WTC11 (cell line): ENCODE measurements at regions not wholly inside any gene's neighbourhood (a gene's known extent, or its start where the extent isn't known, plus 50 kb on each side); places are given as distances from the start of the nearest gene placed in this dataset.

ENCODE experiments used
- ATAC-seq: fragments of 200-7000 bp; cut with Tn5 transposase; 2 replicates; pipeline ENCODE4 v1.10.0; 2021; ENCODE audit warnings: mild to moderate bottlenecking, moderate library complexity
- CTCF ChIA-PET: fragments of 300-600 bp; sonication (Branson Sonifier 250); formaldehyde crosslinking; loops from one replicate; lab custom pipeline; 2021; ENCODE audit warnings: antibody characterized with exemption; lab: Charles Lee
- POLR2A ChIA-PET: fragments of 350-600 bp; sonication (Branson Sonifier 250); formaldehyde crosslinking; loops from one replicate; lab custom pipeline; 2021; ENCODE audit warnings: antibody characterized with exemption; lab: Charles Lee
- DNase-seq: peaks from one replicate; pipeline ENCODE4 v3.0.0; 2021; ENCODE audit warnings: low spot score
- H3K27ac Mint-ChIP-seq: 2 replicates; pipeline ENCODE4 v1.8.0; 2021; ENCODE audit warnings: mixed read lengths
- H3K27me3 Mint-ChIP-seq: 2 replicates; pipeline ENCODE4 v1.8.0; 2021; ENCODE audit warnings: low read depth, mild to moderate bottlenecking, moderate library complexity, mixed read lengths
- H3K36me3 Mint-ChIP-seq: 2 replicates; pipeline ENCODE4 v1.8.0; 2021; ENCODE audit warnings: mixed read lengths
- H3K4me1 Mint-ChIP-seq: 2 replicates; pipeline ENCODE4 v1.8.0; 2022; ENCODE audit warnings: mixed read lengths
- H3K4me3 Mint-ChIP-seq: 2 replicates; pipeline ENCODE4 v1.8.0; 2021; ENCODE audit warnings: mild to moderate bottlenecking, moderate library complexity, mixed read lengths
- H3K9me3 Mint-ChIP-seq: 2 replicates; pipeline ENCODE4 v1.8.0; 2021; ENCODE audit warnings: mixed read lengths
- ATF6 ChIP-seq: sonication (generic); formaldehyde crosslinking; IDR thresholded peaks from 2 replicates; pipeline ENCODE4 v1.8.1; 2023; ENCODE audit warnings: mild to moderate bottlenecking, missing genetic modification reagents
- CBFB ChIP-seq: sonication (generic); formaldehyde crosslinking; IDR thresholded peaks from 2 replicates; pipeline ENCODE4 v1.8.1; 2022; ENCODE audit warnings: mild to moderate bottlenecking, low read depth, missing genetic modification reagents
- FOXP4 ChIP-seq: sonication (generic); formaldehyde crosslinking; IDR thresholded peaks from 2 replicates; pipeline ENCODE4 v1.8.0; 2022; ENCODE audit warnings: mild to moderate bottlenecking, missing genetic modification reagents
- GRHL2 ChIP-seq: fragments of 250-450 bp; sonication (Bioruptor Pico); IDR thresholded peaks from 2 replicates; pipeline ENCODE4 v1.8.0; 2022; ENCODE audit warnings: mild to moderate bottlenecking, moderate library complexity; ENCODE audit not compliant: insufficient replicate concordance, severe bottlenecking
- JAZF1 ChIP-seq: fragments of 250-450 bp; sonication (Bioruptor Pico); IDR thresholded peaks from 2 replicates; pipeline ENCODE4 v1.9.0; 2021; ENCODE audit warnings: moderate library complexity, mild to moderate bottlenecking, inconsistent platforms
- JUN ChIP-seq: sonication (generic); formaldehyde crosslinking; IDR thresholded peaks from 2 replicates; pipeline ENCODE4 v1.8.0; 2023; ENCODE audit warnings: mild to moderate bottlenecking, missing genetic modification reagents
- MXD4 ChIP-seq: fragments of 250-450 bp; sonication (Bioruptor Pico); IDR thresholded peaks from 2 replicates; pipeline ENCODE4 v1.8.0; 2021; ENCODE audit warnings: mild to moderate bottlenecking, moderate library complexity, borderline replicate concordance
- NFATC4 ChIP-seq: fragments of 250-450 bp; sonication (Bioruptor Pico); IDR thresholded peaks from 2 replicates; pipeline ENCODE4 v1.9.0; 2021; ENCODE audit warnings: mild to moderate bottlenecking
- NFE2L1 ChIP-seq: sonication (generic); formaldehyde crosslinking; IDR thresholded peaks from 2 replicates; pipeline ENCODE4 v1.8.1; 2023; ENCODE audit warnings: missing genetic modification reagents
- NFYB ChIP-seq: sonication (generic); formaldehyde crosslinking; conservative IDR thresholded peaks from 2 replicates; pipeline ENCODE4 v1.8.0; 2022; ENCODE audit warnings: low read depth, missing genetic modification reagents
- RELA ChIP-seq: sonication (generic); formaldehyde crosslinking; IDR thresholded peaks from 2 replicates; pipeline ENCODE4 v1.8.1; 2022; ENCODE audit warnings: missing genetic modification reagents, mild to moderate bottlenecking, borderline replicate concordance
- SOX15 ChIP-seq: fragments of 250-450 bp; sonication (Bioruptor Pico); IDR thresholded peaks from 2 replicates; pipeline ENCODE4 v1.9.0; 2021; ENCODE audit warnings: mild to moderate bottlenecking
- TCF7 ChIP-seq: sonication (generic); formaldehyde crosslinking; IDR thresholded peaks from 2 replicates; pipeline ENCODE4 v1.8.0; 2022; ENCODE audit warnings: mild to moderate bottlenecking, low read depth, missing genetic modification reagents, moderate library complexity
- ZNF317 ChIP-seq: sonication (generic); formaldehyde crosslinking; IDR thresholded peaks from 2 replicates; pipeline ENCODE4 v1.8.1; 2023; ENCODE audit warnings: low read depth, mild to moderate bottlenecking, moderate library complexity, missing genetic modification reagents, borderline replicate concordance
- ZSCAN18 ChIP-seq: fragments of 250-450 bp; sonication (Bioruptor Pico); IDR thresholded peaks from 2 replicates; pipeline ENCODE4 v2.1.2; 2022; ENCODE audit warnings: mild to moderate bottlenecking, moderate library complexity
- TF ChIP-seq, protein P1 (sequence below): sonication (generic); formaldehyde crosslinking; IDR thresholded peaks from 2 replicates; pipeline ENCODE4 v1.8.0; 2023; ENCODE audit warnings: missing genetic modification reagents, mild to moderate bottlenecking, borderline replicate concordance
- TF ChIP-seq, protein P2 (sequence below): sonication (generic); formaldehyde crosslinking; conservative IDR thresholded peaks from 2 replicates; pipeline ENCODE4 v1.8.1; 2022; ENCODE audit warnings: mild to moderate bottlenecking, missing genetic modification reagents
- TF ChIP-seq, protein P3 (sequence below): fragments of 250-450 bp; sonication (Bioruptor Pico); IDR thresholded peaks from 2 replicates; pipeline ENCODE4 v1.9.0; 2021; ENCODE audit warnings: moderate library complexity, mild to moderate bottlenecking, inconsistent platforms, borderline replicate concordance
- TF ChIP-seq, protein P4 (sequence below): fragments of 250-450 bp; sonication (Bioruptor Pico); IDR thresholded peaks from 2 replicates; pipeline ENCODE4 v1.8.0; 2021; ENCODE audit warnings: mild to moderate bottlenecking
- TF ChIP-seq, protein P5 (sequence below): sonication (generic); formaldehyde crosslinking; IDR thresholded peaks from 2 replicates; pipeline ENCODE4 v1.8.0; 2022; ENCODE audit warnings: mild to moderate bottlenecking, missing genetic modification reagents

DNA sequence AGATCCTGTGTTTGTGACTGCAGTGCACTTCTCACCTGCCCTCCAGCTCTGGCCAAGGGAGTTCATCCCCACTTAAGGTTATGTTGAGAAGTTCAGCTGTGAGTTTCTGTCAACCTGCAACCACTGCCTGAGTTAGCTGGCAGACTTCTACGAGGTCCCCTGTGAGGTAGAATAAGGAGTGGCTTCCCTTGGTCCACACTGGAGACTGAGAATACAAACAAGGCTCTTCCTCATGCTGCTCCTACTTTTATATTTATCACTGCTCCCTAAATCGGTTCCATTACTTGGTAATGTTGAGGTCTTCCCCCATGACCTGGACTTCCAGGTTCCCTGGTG, 353.2 kb upstream of the CWC22 start (continued):
- TF ChIP-seq, protein P1, sequence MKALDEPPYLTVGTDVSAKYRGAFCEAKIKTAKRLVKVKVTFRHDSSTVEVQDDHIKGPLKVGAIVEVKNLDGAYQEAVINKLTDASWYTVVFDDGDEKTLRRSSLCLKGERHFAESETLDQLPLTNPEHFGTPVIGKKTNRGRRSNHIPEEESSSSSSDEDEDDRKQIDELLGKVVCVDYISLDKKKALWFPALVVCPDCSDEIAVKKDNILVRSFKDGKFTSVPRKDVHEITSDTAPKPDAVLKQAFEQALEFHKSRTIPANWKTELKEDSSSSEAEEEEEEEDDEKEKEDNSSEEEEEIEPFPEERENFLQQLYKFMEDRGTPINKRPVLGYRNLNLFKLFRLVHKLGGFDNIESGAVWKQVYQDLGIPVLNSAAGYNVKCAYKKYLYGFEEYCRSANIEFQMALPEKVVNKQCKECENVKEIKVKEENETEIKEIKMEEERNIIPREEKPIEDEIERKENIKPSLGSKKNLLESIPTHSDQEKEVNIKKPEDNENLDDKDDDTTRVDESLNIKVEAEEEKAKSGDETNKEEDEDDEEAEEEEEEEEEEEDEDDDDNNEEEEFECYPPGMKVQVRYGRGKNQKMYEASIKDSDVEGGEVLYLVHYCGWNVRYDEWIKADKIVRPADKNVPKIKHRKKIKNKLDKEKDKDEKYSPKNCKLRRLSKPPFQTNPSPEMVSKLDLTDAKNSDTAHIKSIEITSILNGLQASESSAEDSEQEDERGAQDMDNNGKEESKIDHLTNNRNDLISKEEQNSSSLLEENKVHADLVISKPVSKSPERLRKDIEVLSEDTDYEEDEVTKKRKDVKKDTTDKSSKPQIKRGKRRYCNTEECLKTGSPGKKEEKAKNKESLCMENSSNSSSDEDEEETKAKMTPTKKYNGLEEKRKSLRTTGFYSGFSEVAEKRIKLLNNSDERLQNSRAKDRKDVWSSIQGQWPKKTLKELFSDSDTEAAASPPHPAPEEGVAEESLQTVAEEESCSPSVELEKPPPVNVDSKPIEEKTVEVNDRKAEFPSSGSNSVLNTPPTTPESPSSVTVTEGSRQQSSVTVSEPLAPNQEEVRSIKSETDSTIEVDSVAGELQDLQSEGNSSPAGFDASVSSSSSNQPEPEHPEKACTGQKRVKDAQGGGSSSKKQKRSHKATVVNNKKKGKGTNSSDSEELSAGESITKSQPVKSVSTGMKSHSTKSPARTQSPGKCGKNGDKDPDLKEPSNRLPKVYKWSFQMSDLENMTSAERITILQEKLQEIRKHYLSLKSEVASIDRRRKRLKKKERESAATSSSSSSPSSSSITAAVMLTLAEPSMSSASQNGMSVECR (CRISPR knock-in tag) = no peak
- TF ChIP-seq, protein P2, sequence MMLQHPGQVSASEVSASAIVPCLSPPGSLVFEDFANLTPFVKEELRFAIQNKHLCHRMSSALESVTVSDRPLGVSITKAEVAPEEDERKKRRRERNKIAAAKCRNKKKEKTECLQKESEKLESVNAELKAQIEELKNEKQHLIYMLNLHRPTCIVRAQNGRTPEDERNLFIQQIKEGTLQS (CRISPR knock-in tag) = no peak
- TF ChIP-seq JUN (CRISPR knock-in tag) (no peak), RELA (CRISPR knock-in tag) (no peak), ATF6 (CRISPR knock-in tag) (no peak), FOXP4 (CRISPR knock-in tag) (no peak), GRHL2 (no peak), MXD4 (CRISPR knock-in tag) (no peak), NFYB (CRISPR knock-in tag) (no peak)
- TF ChIP-seq, protein P3, sequence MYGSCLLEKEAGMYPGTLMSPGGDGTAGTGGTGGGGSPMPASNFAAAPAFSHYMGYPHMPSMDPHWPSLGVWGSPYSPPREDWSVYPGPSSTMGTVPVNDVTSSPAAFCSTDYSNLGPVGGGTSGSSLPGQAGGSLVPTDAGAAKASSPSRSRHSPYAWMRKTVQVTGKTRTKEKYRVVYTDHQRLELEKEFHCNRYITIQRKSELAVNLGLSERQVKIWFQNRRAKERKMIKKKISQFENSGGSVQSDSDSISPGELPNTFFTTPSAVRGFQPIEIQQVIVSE (CRISPR knock-in tag) = no peak

- Mint-ChIP-seq H3K4me1 (no peaks in the 10 kb centered on the region), H3K9me3 (peaks cover 4% of the 10 kb centered on the region; the same call in 1 of the 2 replicates), H3K4me3 (no peak overlapping the region), H3K27me3 (no peaks in the 10 kb centered on the region), H3K27ac (no peak overlapping the region), H3K36me3 (no peaks in the 10 kb centered on the region)
- POLR2A ChIA-PET = no interaction called here
- DNase-seq = no peak
- CTCF ChIA-PET = no interaction called here
- ATAC-seq = peak; percentile 76
- TF ChIP-seq, protein P4, sequence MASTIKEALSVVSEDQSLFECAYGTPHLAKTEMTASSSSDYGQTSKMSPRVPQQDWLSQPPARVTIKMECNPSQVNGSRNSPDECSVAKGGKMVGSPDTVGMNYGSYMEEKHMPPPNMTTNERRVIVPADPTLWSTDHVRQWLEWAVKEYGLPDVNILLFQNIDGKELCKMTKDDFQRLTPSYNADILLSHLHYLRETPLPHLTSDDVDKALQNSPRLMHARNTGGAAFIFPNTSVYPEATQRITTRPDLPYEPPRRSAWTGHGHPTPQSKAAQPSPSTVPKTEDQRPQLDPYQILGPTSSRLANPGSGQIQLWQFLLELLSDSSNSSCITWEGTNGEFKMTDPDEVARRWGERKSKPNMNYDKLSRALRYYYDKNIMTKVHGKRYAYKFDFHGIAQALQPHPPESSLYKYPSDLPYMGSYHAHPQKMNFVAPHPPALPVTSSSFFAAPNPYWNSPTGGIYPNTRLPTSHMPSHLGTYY (CRISPR knock-in tag) = no peak
- no peak for TF ChIP-seq CBFB
- no peak for TF ChIP-seq TCF7 (CRISPR knock-in tag)
- no peak for TF ChIP-seq JAZF1
- TF ChIP-seq, protein P5, sequence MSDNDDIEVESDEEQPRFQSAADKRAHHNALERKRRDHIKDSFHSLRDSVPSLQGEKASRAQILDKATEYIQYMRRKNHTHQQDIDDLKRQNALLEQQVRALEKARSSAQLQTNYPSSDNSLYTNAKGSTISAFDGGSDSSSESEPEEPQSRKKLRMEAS (CRISPR knock-in tag) = no peak
- no peak for TF ChIP-seq ZNF317 (CRISPR knock-in tag)
- TF ChIP-seq SOX15 (CRISPR knock-in tag) = no peak
- no peak for TF ChIP-seq NFATC4 (CRISPR knock-in tag)
- TF ChIP-seq ZSCAN18 (CRISPR knock-in tag) = no peak
- no peak for TF ChIP-seq NFE2L1 (CRISPR knock-in tag)
Observed at GRCh38 chr2:180359522-180360282, 352.6 kb upstream of the CWC22 start.
